Mesendoderm (in vitro differentiated cells): ENCODE measurements at regions not wholly inside any gene's neighbourhood (a gene's known extent, or its start where the extent isn't known, plus 50 kb on each side); places are given as distances from the start of the nearest gene placed in this dataset.
A peak's percentile ranks its signal among the peaks of the same experiment; 100 is the strongest.

Experiments
- DNase-seq: peaks from one replicate; pipeline ENCODE4 v3.0.0; 2013
- H2AK5ac ChIP-seq: 2 replicates; pipeline ENCODE4 v1.6.1; 2013; ENCODE audit warnings: low read length, inconsistent platforms
- H2BK120ac ChIP-seq: 2 replicates; pipeline ENCODE4 v1.6.1; 2013; ENCODE audit warnings: low read depth, mild to moderate bottlenecking, low read length, moderate library complexity, mixed read lengths
- H2BK15ac ChIP-seq: replicated peaks from 2 replicates; pipeline ENCODE4 v1.6.1; 2013; ENCODE audit warnings: low read depth, mild to moderate bottlenecking, moderate library complexity
- H2BK5ac ChIP-seq: 2 replicates; pipeline ENCODE4 v1.6.1; 2013; ENCODE audit warnings: low read length, inconsistent platforms
- H3K18ac ChIP-seq: 2 replicates; pipeline ENCODE4 v1.6.1; 2013; ENCODE audit warnings: mild to moderate bottlenecking, low read length, mixed read lengths
- H3K23ac ChIP-seq: one replicate; pipeline ENCODE4 v1.6.1; 2013; ENCODE audit warnings: low read length
- H3K27ac ChIP-seq: 2 replicates; pipeline ENCODE4 v1.5.1; 2013; ENCODE audit warnings: low read depth, mild to moderate bottlenecking, inconsistent platforms, low read length, moderate library complexity
- H3K27me3 ChIP-seq: 2 replicates; pipeline ENCODE4 v1.6.1; 2013; ENCODE audit warnings: low read length, control low read depth, mild to moderate bottlenecking, inconsistent platforms; ENCODE audit not compliant: insufficient read depth, poor library complexity
- H3K36me3 ChIP-seq: 2 replicates; pipeline ENCODE4 v1.6.1; 2013; ENCODE audit warnings: low read length, inconsistent platforms; ENCODE audit not compliant: control insufficient read depth, insufficient read depth
- H3K4ac ChIP-seq: one replicate; pipeline ENCODE4 v1.6.1; 2013; ENCODE audit warnings: low read depth, mild to moderate bottlenecking, low read length, moderate library complexity
- H3K4me1 ChIP-seq: 2 replicates; pipeline ENCODE4 v1.6.1; 2013; ENCODE audit warnings: low read depth, low read length, inconsistent platforms; ENCODE audit not compliant: control insufficient read depth
- H3K4me2 ChIP-seq: 2 replicates; pipeline ENCODE4 v1.6.1; 2013; ENCODE audit warnings: low read length
- H3K4me3 ChIP-seq: 2 replicates; pipeline ENCODE4 v1.5.1; 2013; ENCODE audit warnings: mild to moderate bottlenecking, low read length
- H3K56ac ChIP-seq: one replicate; pipeline ENCODE4 v1.6.1; 2013; ENCODE audit warnings: low read length
- H3K79me1 ChIP-seq: 2 replicates; pipeline ENCODE4 v1.6.1; 2013; ENCODE audit warnings: low read length, inconsistent platforms
- H3K79me2 ChIP-seq: 2 replicates; pipeline ENCODE4 v1.6.1; 2013; ENCODE audit warnings: mild to moderate bottlenecking, low read length; ENCODE audit not compliant: control insufficient read depth, insufficient read depth
- H3K9ac ChIP-seq: 2 replicates; pipeline ENCODE4 v1.6.1; 2013; ENCODE audit warnings: low read length, inconsistent platforms
- H4K5ac ChIP-seq: one replicate; pipeline ENCODE4 v1.6.1; 2013; ENCODE audit warnings: low read length
- H4K8ac ChIP-seq: one replicate; pipeline ENCODE4 v1.6.1; 2013; ENCODE audit warnings: low read depth, mild to moderate bottlenecking, control low read depth, low read length, moderate library complexity
- WGBS: extraction: QIAGEN DNeasy Blood & Tissue Kit; methylation state at CpG from one replicate; pipeline ENCODE4 v1.1.7; 2013; ENCODE audit warnings: low lambda C conversion rate, missing lambda C conversion rate; ENCODE audit not compliant: insufficient coverage; ENCODE audit errors: extremely low coverage; 5-methylcytosine and 5-hydroxymethylcytosine counted together

- Histone ChIP-seq H2AK5ac (no peak overlapping the region), H3K9ac (no peak overlapping the region), H3K27me3 (no peaks in the 10 kb centered on the region), H3K18ac (no peak overlapping the region), H2BK5ac (no peak overlapping the region), H3K4me2 (no peak overlapping the region), H3K4ac (no peak overlapping the region), H4K8ac (no peak overlapping the region), H2BK15ac (no peak overlapping the region), H2BK120ac (no peak overlapping the region), H3K79me1 (no peaks in the 10 kb centered on the region), H3K23ac (no peak overlapping the region), H3K27ac (no peak overlapping the region), H3K4me1 (no peaks in the 10 kb centered on the region), H3K56ac (no peak overlapping the region), H3K36me3 (no peaks in the 10 kb centered on the region), H3K4me3 (no peak overlapping the region), H3K79me2 (no peaks in the 10 kb centered on the region), H4K5ac (no peak overlapping the region)
- DNase-seq = no peak
- WGBS = no CpG with 5 or more reads among the region's 4 CpGs
These were observed 219.2 kb upstream of the MAP3K1 start for GRCh38 chr5:56596155-56596554.

- H3K18ac ChIP-seq = no peak overlapping the region
- no peak overlapping the region for H4K5ac ChIP-seq
- no CpG with 5 or more reads among the region's 2 CpGs for WGBS
- no peak overlapping the region for H3K56ac ChIP-seq
- no peak overlapping the region for H3K4me3 ChIP-seq
- no peaks in the 10 kb centered on the region for H3K36me3 ChIP-seq
- H2AK5ac ChIP-seq = no peak overlapping the region
- no peak overlapping the region for H3K4ac ChIP-seq
- no peaks in the 10 kb centered on the region for H3K27me3 ChIP-seq
- no peak overlapping the region for H3K4me2 ChIP-seq
- H2BK5ac ChIP-seq = no peak overlapping the region
- H3K79me2 ChIP-seq = no peaks in the 10 kb centered on the region
- no peak overlapping the region for H3K27ac ChIP-seq
- DNase-seq = no peak
- no peaks in the 10 kb centered on the region for H3K4me1 ChIP-seq
- H2BK15ac ChIP-seq = no peak overlapping the region
- H3K23ac ChIP-seq = no peak overlapping the region
- H3K79me1 ChIP-seq = no peaks in the 10 kb centered on the region
- no peak overlapping the region for H3K9ac ChIP-seq
- H2BK120ac ChIP-seq = no peak overlapping the region
- no peak overlapping the region for H4K8ac ChIP-seq
These were observed 219.8 kb upstream of the MAP3K1 start for GRCh38 chr5:56595566-56595965.

- H3K56ac ChIP-seq = no peak overlapping the region
- no peak overlapping the region for H2AK5ac ChIP-seq
- no peaks in the 10 kb centered on the region for H3K27me3 ChIP-seq
- no peaks in the 10 kb centered on the region for H3K36me3 ChIP-seq
- no peak overlapping the region for H3K4me2 ChIP-seq
- H3K23ac ChIP-seq = no peak overlapping the region
- no peaks in the 10 kb centered on the region for H3K79me1 ChIP-seq
- no peak overlapping the region for H3K27ac ChIP-seq
- H4K8ac ChIP-seq = no peak overlapping the region
- no peak overlapping the region for H4K5ac ChIP-seq
- H3K79me2 ChIP-seq = no peaks in the 10 kb centered on the region
- no peak overlapping the region for H2BK5ac ChIP-seq
- no peak overlapping the region for H2BK120ac ChIP-seq
- no peak overlapping the region for H3K9ac ChIP-seq
- H2BK15ac ChIP-seq = no peak overlapping the region
- WGBS = no CpG with 5 or more reads among the region's 3 CpGs
- H3K4me1 ChIP-seq = no peaks in the 10 kb centered on the region
- H3K18ac ChIP-seq = no peak overlapping the region
- H3K4me3 ChIP-seq = no peak overlapping the region
- no peak overlapping the region for H3K4ac ChIP-seq
- no peak for DNase-seq
These were observed 220.6 kb upstream of the MAP3K1 start for GRCh38 chr5:56594792-56595191.

- Histone ChIP-seq H3K4me3 (no peak overlapping the region), H3K9ac (no peak overlapping the region), H3K79me1 (no peaks in the 10 kb centered on the region), H3K36me3 (no peaks in the 10 kb centered on the region), H2BK5ac (no peak overlapping the region), H3K4me1 (no peaks in the 10 kb centered on the region), H3K56ac (no peak overlapping the region), H2AK5ac (no peak overlapping the region), H3K27ac (no peak overlapping the region), H2BK15ac (no peak overlapping the region), H3K27me3 (no peaks in the 10 kb centered on the region), H2BK120ac (no peak overlapping the region), H4K5ac (no peak overlapping the region), H3K79me2 (no peaks in the 10 kb centered on the region), H3K23ac (no peak overlapping the region), H4K8ac (no peak overlapping the region), H3K4ac (no peak overlapping the region), H3K18ac (no peak overlapping the region), H3K4me2 (no peak overlapping the region)
- DNase-seq = no peak
- no CpG with 5 or more reads among the region's 5 CpGs for WGBS
These were observed 224.3 kb upstream of the MAP3K1 start for GRCh38 chr5:56591081-56591480.

GRCh38 chr5:56589481-56589860 is 225.9 kb upstream of the MAP3K1 start:
- no peak overlapping the region for H2BK5ac ChIP-seq
- WGBS = no CpG with 5 or more reads among the region's 6 CpGs
- no peaks in the 10 kb centered on the region for H3K27me3 ChIP-seq
- H3K4me3 ChIP-seq = no peak overlapping the region
- no peaks in the 10 kb centered on the region for H3K36me3 ChIP-seq
- no peak overlapping the region for H3K18ac ChIP-seq
- no peak overlapping the region for H3K27ac ChIP-seq
- H2AK5ac ChIP-seq = no peak overlapping the region
- no peak overlapping the region for H3K9ac ChIP-seq
- no peak overlapping the region for H2BK15ac ChIP-seq
- no peak overlapping the region for H3K4ac ChIP-seq
- H3K23ac ChIP-seq = no peak overlapping the region
- no peak overlapping the region for H3K4me2 ChIP-seq
- H2BK120ac ChIP-seq = no peak overlapping the region
- no peak overlapping the region for H4K5ac ChIP-seq
- no peaks in the 10 kb centered on the region for H3K79me1 ChIP-seq
- H3K79me2 ChIP-seq = no peaks in the 10 kb centered on the region
- H4K8ac ChIP-seq = no peak overlapping the region
- H3K4me1 ChIP-seq = no peaks in the 10 kb centered on the region
- no peak overlapping the region for H3K56ac ChIP-seq
- DNase-seq = no peak

GRCh38 chr5:56588636-56589480 is 226.5 kb upstream of the MAP3K1 start:
- Histone ChIP-seq H3K79me1 (no peaks in the 10 kb centered on the region), H3K18ac (no peak overlapping the region), H2AK5ac (no peak overlapping the region), H3K4me2 (no peak overlapping the region), H3K36me3 (no peaks in the 10 kb centered on the region), H3K79me2 (no peaks in the 10 kb centered on the region), H3K56ac (no peak overlapping the region), H4K8ac (no peak overlapping the region), H3K4me1 (no peaks in the 10 kb centered on the region), H3K4ac (no peak overlapping the region), H3K9ac (no peak overlapping the region), H3K27me3 (no peaks in the 10 kb centered on the region), H2BK5ac (no peak overlapping the region), H2BK120ac (no peak overlapping the region), H3K27ac (no peak overlapping the region), H3K4me3 (no peak overlapping the region), H2BK15ac (no peak overlapping the region), H4K5ac (no peak overlapping the region), H3K23ac (no peak overlapping the region)
- WGBS = no CpG with 5 or more reads among the region's 16 CpGs
- peak; percentile 62 for DNase-seq
